Mesodermal cell (in vitro differentiated cells): ENCODE measurements at regions not wholly inside any gene's neighbourhood (a gene's known extent, or its start where the extent isn't known, plus 50 kb on each side); places are given as distances from the start of the nearest gene placed in this dataset.
A peak's percentile ranks its signal among the peaks of the same experiment; 100 is the strongest.

ENCODE experiments used
- H3K27ac ChIP-seq: 2 replicates; pipeline ENCODE4 v1.7.0; 2013; ENCODE audit warnings: mild to moderate bottlenecking, low read depth, low read length, moderate library complexity; ENCODE audit not compliant: severe bottlenecking
- H3K36me3 ChIP-seq: 2 replicates; pipeline ENCODE4 v1.7.1; 2013; ENCODE audit warnings: mild to moderate bottlenecking, low read length, moderate library complexity; ENCODE audit not compliant: control insufficient read depth, insufficient read depth
- H3K4me1 ChIP-seq: one replicate; pipeline ENCODE4 v1.7.1; 2013; ENCODE audit warnings: mild to moderate bottlenecking, low read length; ENCODE audit not compliant: insufficient read depth, control insufficient read depth, poor library complexity, severe bottlenecking
- H3K4me3 ChIP-seq: 2 replicates; pipeline ENCODE4 v1.7.0; 2013; ENCODE audit warnings: low read length, control low read depth, mild to moderate bottlenecking; ENCODE audit not compliant: insufficient read depth, poor library complexity, severe bottlenecking; ENCODE audit errors: extremely low read depth
- H3K9me3 ChIP-seq: 2 replicates; pipeline ENCODE4 v1.7.1; 2013; ENCODE audit warnings: mild to moderate bottlenecking, low read length, moderate library complexity; ENCODE audit not compliant: control insufficient read depth
- WGBS, 2 experiments: methylation state at CpG; one replicate each; pipeline ENCODE4 v1.1.5; 2013; ENCODE audit warnings: missing lambda C conversion rate in 2 of 2; ENCODE audit not compliant: insufficient coverage in 2 of 2; 5-methylcytosine and 5-hydroxymethylcytosine counted together

DNA sequence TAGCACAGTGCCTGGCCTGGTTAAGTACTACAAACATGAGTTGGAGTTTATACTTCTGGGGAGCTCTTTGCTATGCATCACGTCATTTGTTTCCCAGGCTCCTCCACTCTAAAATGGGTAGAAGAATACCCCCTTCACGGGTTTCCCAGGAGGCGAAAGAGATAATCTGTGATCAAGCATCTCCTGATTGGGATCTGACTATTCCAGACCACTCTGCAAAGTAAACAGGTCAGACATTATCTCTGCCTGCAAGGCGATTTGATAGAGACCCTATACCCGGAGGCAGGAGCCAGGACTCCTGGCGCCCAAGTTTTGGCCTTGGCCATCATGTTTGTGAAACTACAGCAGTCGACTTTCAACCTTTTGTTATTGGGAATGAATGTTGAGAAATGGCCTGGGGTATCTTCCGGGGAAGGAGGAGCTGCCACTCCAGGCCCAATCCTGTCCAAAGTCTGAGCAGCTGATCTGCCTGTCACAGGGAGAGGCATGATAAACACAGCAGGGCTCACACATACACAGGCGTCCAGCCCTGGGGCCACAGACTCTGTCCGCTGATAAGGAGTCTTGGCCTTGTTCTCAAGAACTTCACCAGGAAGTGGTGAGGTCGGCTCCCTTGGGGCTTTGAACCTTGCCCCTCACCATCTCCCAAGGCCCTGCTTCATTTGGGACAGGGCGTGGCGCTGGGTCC lies 199.9 kb downstream of the MAF start:
- H3K27ac ChIP-seq: no peak overlapping the region
- no peaks in the 10 kb centered on the region for H3K36me3 ChIP-seq
- H3K4me1 ChIP-seq: no peaks in the 10 kb centered on the region
- no peaks in the 10 kb centered on the region for H3K9me3 ChIP-seq
- 81 to 85% methylated on average over 7 to 12 of the region's 13 CpGs for WGBS, 2 experiments
- H3K4me3 ChIP-seq: no peak overlapping the region

DNA sequence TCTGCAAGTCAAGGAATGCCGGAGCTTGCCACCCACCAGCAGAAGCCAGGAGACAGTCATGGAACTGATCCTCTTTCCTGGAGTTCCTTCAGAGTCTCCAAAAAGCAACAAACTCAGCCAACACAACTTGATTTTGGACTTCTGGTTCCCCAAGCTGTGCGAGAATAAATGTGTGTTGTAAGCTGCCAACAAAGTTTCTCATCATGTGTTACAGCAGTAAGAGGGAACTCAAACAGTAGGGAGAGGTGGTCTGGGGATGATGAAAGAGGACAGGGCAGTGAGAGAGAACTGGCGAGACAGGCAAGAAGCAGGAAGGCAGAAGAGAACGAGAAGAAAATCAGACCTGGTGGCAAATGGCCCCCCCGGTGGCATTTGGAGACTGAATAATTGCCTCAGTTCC lies 204.9 kb downstream of the MAF start:
- Histone ChIP-seq H3K4me3 (no peak overlapping the region), H3K36me3 (no peaks in the 10 kb centered on the region), H3K4me1 (no peaks in the 10 kb centered on the region), H3K27ac (no peak overlapping the region), H3K9me3 (no peaks in the 10 kb centered on the region)
- WGBS, 2 experiments: 90 to 93% methylated on average over 5 of the region's 5 CpGs

DNA sequence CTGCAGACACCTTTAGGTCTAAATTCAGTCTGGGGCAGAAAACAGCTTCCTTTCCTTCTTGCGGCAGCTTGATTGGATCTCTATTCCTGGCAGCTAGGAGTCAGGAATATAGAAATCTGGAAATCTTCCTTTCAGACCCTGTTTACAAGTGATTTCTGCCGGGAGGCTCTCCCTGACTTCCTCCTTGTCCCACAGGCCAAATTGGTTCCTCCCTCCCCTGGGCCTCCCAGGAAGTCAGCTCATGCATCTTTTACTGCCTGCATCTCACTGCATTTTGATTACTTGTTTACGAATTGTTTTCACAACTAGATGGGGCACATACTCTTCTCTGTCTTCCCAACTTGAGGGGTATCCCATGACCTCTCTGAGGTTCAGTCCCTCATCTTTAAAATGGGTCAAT lies 206.3 kb downstream of the MAF start:
- WGBS, 2 experiments: 76 to 87% methylated on average over 2 to 3 of the region's 3 CpGs
- no peaks in the 10 kb centered on the region for H3K4me1 ChIP-seq
- H3K36me3 ChIP-seq: no peaks in the 10 kb centered on the region
- no peak overlapping the region for H3K27ac ChIP-seq
- no peaks in the 10 kb centered on the region for H3K9me3 ChIP-seq
- H3K4me3 ChIP-seq: no peak overlapping the region

DNA sequence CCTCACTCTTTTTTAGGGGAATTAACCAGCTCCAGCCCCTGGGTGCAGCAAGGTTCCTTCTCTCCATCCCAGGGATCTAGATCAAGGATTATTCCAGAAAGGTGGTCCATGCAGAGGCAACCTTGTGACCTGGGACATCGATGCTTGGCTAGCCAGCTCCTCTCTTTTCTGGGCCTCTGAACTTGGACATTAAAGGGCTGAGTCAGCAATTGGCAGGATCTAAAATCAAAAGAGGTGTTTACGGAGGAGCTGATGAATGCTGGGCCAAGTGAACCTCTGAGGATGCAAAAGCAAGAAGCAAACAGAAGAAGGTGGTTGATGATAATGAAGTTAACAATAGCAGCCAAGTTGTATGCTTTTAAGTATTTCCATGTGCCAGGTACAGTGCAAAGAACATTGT lies 207.0 kb downstream of the MAF start:
- Histone ChIP-seq H3K9me3 (no peaks in the 10 kb centered on the region), H3K4me1 (no peaks in the 10 kb centered on the region), H3K27ac (no peak overlapping the region), H3K36me3 (no peaks in the 10 kb centered on the region), H3K4me3 (no peak overlapping the region)
- WGBS, 2 experiments: 94 to 100% methylated on average over 2 of the region's 2 CpGs

DNA sequence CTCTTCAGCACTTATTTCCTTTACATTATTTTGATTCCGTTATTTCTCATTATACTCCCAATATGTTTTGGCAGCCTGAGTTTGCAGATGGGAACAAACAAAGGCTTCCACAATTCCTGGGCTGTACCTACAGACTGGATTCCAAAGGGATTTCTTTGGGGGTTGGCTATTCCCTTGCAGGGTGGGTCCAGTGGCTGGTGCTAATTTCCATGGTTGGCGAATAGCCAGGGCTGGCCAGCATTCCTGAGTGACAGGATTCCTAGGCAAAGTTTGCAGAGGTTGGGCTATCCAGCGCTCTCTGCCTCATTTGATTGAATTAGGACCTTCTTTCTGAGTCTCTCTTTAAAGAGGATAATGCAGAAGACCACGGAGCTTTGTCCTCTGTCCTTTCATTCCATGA lies 207.4 kb downstream of the MAF start:
- Histone ChIP-seq H3K36me3 (no peaks in the 10 kb centered on the region), H3K9me3 (no peaks in the 10 kb centered on the region), H3K4me3 (no peak overlapping the region), H3K27ac (no peak overlapping the region), H3K4me1 (no peaks in the 10 kb centered on the region)
- 79 to 97% methylated on average over 3 of the region's 4 CpGs for WGBS, 2 experiments

DNA sequence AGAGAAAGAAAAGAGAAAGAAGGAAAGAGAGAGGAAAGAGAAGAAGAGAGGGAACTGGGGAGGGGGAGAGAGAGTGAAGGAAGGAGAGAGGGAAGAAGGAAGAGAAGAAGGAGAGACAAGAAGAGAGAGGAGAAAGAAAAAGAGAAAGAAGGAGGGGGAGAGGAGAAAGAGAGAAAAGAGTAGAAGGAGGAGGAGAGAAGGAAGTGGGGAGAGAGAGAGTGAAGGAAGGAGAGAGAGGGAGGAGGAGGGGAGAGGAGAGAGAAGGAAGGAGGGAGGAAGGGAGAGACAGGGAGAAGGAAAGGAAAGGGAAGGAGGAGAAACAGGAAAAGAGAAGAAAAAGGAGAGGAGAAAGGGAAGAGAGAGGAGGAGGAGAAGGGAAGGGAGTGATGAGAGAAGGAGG lies 208.5 kb downstream of the MAF start:
- Histone ChIP-seq H3K36me3 (no peaks in the 10 kb centered on the region), H3K4me1 (no peaks in the 10 kb centered on the region), H3K4me3 (no peak overlapping the region), H3K27ac (no peak overlapping the region), H3K9me3 (no peaks in the 10 kb centered on the region)

DNA sequence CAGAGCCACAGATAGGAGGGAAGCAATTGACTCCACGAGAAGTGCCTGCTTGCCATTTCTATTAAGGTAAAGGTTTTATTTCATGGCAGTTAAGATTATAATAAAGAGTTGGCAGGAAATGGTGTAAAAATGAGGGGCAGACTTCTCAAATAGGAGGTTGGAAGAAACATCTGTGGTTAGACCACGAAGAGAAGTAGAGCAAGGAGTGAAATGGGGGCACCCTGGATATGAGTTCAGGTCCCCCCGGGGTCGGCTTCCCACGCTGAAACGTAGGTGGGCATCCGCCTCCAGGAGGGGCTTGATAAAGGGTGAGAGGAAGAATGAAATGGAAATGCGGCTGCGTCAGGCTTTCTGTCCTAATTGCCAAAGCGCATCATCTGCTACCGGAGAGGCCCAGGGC lies 209.1 kb downstream of the MAF start:
- Histone ChIP-seq H3K36me3 (no peaks in the 10 kb centered on the region), H3K4me3 (no peak overlapping the region), H3K27ac (no peak overlapping the region), H3K4me1 (no peaks in the 10 kb centered on the region), H3K9me3 (no peaks in the 10 kb centered on the region)
- 91 to 95% methylated on average over 1 to 11 of the region's 11 CpGs for WGBS, 2 experiments

DNA sequence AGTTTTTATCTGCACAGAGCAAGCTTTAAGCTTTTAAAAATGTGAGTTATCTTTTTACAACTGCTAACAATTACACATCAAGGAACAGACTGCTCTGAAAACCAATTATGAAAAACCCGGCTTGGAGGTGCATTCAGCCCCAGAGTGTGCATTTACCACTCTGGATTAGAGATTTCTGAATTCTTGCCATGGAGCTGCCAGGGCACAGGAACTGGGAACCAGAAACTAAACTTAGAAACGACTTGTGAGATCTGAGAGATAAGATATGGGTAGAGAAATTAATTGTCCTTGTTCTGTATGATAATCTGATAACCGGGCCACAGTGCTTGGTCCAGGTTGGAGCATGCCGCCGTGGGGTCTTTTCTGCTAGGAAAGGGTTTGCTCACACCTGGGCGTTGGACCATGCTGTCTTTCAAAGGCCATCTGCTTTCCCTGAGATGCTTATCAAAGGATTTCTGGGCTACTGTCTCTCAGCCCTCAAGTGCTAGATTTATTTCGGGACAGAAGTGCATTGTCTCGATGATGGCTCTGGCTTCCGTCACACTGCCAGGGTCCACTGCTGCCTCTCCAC lies 210.0 kb downstream of the MAF start:
- Histone ChIP-seq H3K9me3 (no peaks in the 10 kb centered on the region), H3K27ac (no peak overlapping the region), H3K4me3 (no peak overlapping the region), H3K4me1 (no peaks in the 10 kb centered on the region), H3K36me3 (no peaks in the 10 kb centered on the region)
- WGBS, 2 experiments: 83 to 85% methylated on average over 9 of the region's 9 CpGs

DNA sequence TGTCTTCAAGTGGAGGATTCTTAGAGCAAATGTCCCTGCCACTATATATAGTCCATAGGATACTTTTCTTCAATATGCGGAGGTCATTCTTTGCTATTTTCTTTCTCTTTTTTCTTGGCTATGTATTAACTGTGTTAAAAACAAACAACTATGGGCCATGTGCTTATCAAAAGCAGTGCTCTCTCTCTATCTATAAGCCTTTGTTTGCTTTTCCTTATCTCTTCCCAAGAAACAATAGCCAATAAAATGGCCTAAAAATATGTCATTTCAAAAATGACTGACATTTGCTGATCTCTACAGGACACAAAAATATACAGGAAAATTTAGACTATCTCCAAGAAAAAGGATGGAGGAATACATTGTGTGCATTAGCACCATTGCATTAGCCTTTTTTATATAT lies 212.1 kb downstream of the MAF start:
- H3K4me1 ChIP-seq: no peaks in the 10 kb centered on the region
- no peak overlapping the region for H3K27ac ChIP-seq
- WGBS, 2 experiments: no CpG with 5 or more reads among the region's 1 CpG
- no peaks in the 10 kb centered on the region for H3K9me3 ChIP-seq
- H3K36me3 ChIP-seq: no peaks in the 10 kb centered on the region
- no peak overlapping the region for H3K4me3 ChIP-seq

DNA sequence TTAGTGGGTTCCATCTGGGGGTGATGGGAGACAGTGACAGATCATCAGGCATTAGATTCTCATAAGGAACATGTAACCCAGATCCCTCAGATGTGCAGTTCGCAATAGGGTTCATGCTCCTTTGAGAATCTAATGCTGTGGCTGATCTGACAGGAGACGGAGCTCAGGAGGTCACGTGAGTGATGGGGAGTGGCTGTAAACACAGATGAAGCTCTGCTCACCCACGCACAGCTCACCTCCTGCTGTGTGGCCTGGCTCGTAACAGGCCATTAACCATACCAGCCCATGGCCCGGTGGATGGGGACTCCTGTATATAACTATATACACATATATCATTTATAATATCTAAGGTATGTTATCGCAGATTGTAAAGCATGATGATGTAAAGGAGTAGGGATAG lies 214.2 kb downstream of the MAF start:
- WGBS, 2 experiments: 96 to 100% methylated on average over 3 to 5 of the region's 7 CpGs
- H3K27ac ChIP-seq: no peak overlapping the region
- peaks cover 2% of the 10 kb centered on the region for H3K4me1 ChIP-seq
- H3K36me3 ChIP-seq: no peaks in the 10 kb centered on the region
- no peaks in the 10 kb centered on the region for H3K9me3 ChIP-seq
- no peak overlapping the region for H3K4me3 ChIP-seq

DNA sequence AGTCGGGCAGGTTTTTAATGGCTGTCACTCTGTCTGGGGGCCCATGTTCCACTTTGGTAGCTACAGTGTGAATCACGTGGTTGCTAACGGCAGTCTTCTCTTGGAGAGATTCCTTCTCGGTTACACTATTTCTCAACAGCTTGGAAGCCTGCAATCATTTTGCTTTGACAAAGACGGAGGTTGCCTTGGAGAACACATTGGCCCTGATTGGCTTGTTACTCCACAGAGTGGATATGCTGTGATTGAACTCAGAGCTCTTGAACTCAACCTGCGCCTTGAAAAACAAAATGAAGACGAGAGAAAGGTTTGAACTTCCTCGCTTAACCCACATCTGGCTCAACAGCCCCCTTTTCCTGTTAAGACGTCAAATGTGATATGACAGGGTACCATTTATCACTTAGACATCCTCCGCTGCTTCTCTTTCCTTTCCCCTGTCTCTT lies 218.9 kb downstream of the MAF start:
- Histone ChIP-seq H3K9me3 (peaks cover 4% of the 10 kb centered on the region), H3K36me3 (no peaks in the 10 kb centered on the region), H3K27ac (peak overlapping the region; percentile 80), H3K4me1 (peaks cover 5% of the 10 kb centered on the region), H3K4me3 (no peak overlapping the region)
- 86 to 90% methylated on average over 8 to 10 of the region's 10 CpGs for WGBS, 2 experiments
